GM23338 (cell line): ENCODE measurements at regions not wholly inside any gene's neighbourhood (a gene's known extent, or its start where the extent isn't known, plus 50 kb on each side); places are given as distances from the start of the nearest gene placed in this dataset.

Experiments
- CREB1 ChIP-seq: fragments of 250-450 bp; sonication (Bioruptor Pico); IDR thresholded peaks from 2 replicates; pipeline ENCODE4 v1.5.0; 2020; ENCODE audit warnings: low read depth, mild to moderate bottlenecking, moderate library complexity
- CTCF ChIP-seq, 2 experiments: fragments of 200-600 bp in 1 of 2; sonication (generic) in 1 of 2; conservative IDR thresholded peaks; 2 replicates each; pipeline versions ENCODE4 v1.5.1 to v1.6.1; 2016 to 2017; ENCODE audit warnings: antibody characterized with exemption in 2 of 2, low read depth in 2 of 2, mild to moderate bottlenecking in 2 of 2, moderate library complexity in 1 of 2
- ETS1 ChIP-seq: IDR thresholded peaks from 2 replicates; pipeline ENCODE4 v1.6.1; 2016; ENCODE audit warnings: antibody characterized with exemption
- EZH2 ChIP-seq: fragments of 200-600 bp; sonication (generic); IDR thresholded peaks from one replicate; pipeline ENCODE4 v1.8.0; 2017; ENCODE audit warnings: antibody characterized with exemption, mild to moderate bottlenecking, low read depth; ENCODE audit not compliant: unreplicated experiment
- EZH2phosphoT487 ChIP-seq: fragments of 200-600 bp; sonication (generic); IDR thresholded peaks from one replicate; pipeline ENCODE4 v1.8.1; 2018; ENCODE audit warnings: antibody characterized with exemption; ENCODE audit not compliant: unreplicated experiment
- JUNB ChIP-seq: IDR thresholded peaks from one replicate; pipeline ENCODE4 v1.6.1; 2016; ENCODE audit warnings: antibody characterized with exemption; ENCODE audit not compliant: unreplicated experiment
- POLR2AphosphoS5 ChIP-seq: IDR thresholded peaks from 2 replicates; pipeline ENCODE4 v1.6.1; 2016; ENCODE audit warnings: antibody characterized with exemption, low read depth
- REST ChIP-seq: IDR thresholded peaks from one replicate; pipeline ENCODE4 v1.6.1; 2018; ENCODE audit warnings: antibody characterized with exemption; ENCODE audit not compliant: unreplicated experiment
- ZNF114 ChIP-seq: fragments of 250-450 bp; sonication (Bioruptor Pico); IDR thresholded peaks from 2 replicates; pipeline ENCODE4 v1.5.0; 2020; ENCODE audit warnings: mild to moderate bottlenecking, moderate library complexity
- ZNF331 ChIP-seq: fragments of 250-450 bp; sonication (Bioruptor Pico); IDR thresholded peaks from 2 replicates; pipeline ENCODE4 v1.5.0; 2020; ENCODE audit warnings: low read depth, mild to moderate bottlenecking, moderate library complexity

GRCh38 chr1:82686774-82687173 lies 886.0 kb downstream of the ADGRL2 start:
- TF ChIP-seq EZH2 = no peak
- TF ChIP-seq CTCF (conservative IDR thresholded peaks at IDR 0.05; ENCODE audit: low read depth in 2 of 2) = no peak
- no peak for TF ChIP-seq POLR2AphosphoS5
- no peak for TF ChIP-seq REST
- TF ChIP-seq ETS1 = no peak
- no peak for TF ChIP-seq EZH2phosphoT487
- TF ChIP-seq ZNF331 (CRISPR knock-in tag) = no peak
- TF ChIP-seq ZNF114 (CRISPR knock-in tag) = no peak
- TF ChIP-seq JUNB = no peak
- TF ChIP-seq CREB1 (CRISPR knock-in tag) = no peak
